ENCODE measurements at regions not wholly inside any gene's neighbourhood (a gene's known extent, or its start where the extent isn't known, plus 50 kb on each side); places are given as distances from the start of the nearest gene placed in this dataset.

- H2BK20ac ChIP-seq (ENCODE audit: low read depth, low read length): no peak overlapping the region
- no peaks in the 10 kb centered on the region for H3K9me1 ChIP-seq (ENCODE audit: insufficient read depth, low read length)
- no peak overlapping the region for H3K27ac ChIP-seq (ENCODE audit: insufficient read depth, low read length)
- no peak overlapping the region for H2AK9ac ChIP-seq (replicated peaks; ENCODE audit: low read depth, low read length, poor library complexity)
- H3K36me3 ChIP-seq (ENCODE audit: control insufficient read depth, insufficient read depth, low read length): no peaks in the 10 kb centered on the region
- H2BK15ac ChIP-seq (ENCODE audit: low read depth, low read length): no peak overlapping the region
- H3K79me1 ChIP-seq (ENCODE audit: low read depth in 1 of 2, low read length in 2 of 2): no peaks in the 10 kb centered on the region
- no peak overlapping the region for H4K8ac ChIP-seq (ENCODE audit: low read depth in 2 of 2, low read length in 2 of 2)
- WGBS, 2 experiments (ENCODE audit: extremely low coverage in 2 of 2, insufficient read length in 1 of 2): no CpG with 5 or more reads among the region's 2 CpGs
- H3K27me3 ChIP-seq (ENCODE audit: control insufficient read depth, insufficient read depth, low read length): 0 out of 2 replicates have a peak, but pooled peaks cover 2% of the 10 kb centered on the region
- H4K5ac ChIP-seq (ENCODE audit: low read depth, low read length): no peak overlapping the region
- POLR2A ChIA-PET (ENCODE audit: unreplicated experiment): no interaction called here
- H3K4ac ChIP-seq (ENCODE audit: low read depth, low read length): no peak overlapping the region
- in situ Hi-C loops (cut with MboI; ENCODE audit: low sequenced_read_pairs): no loop called here
- H3K9me3 ChIP-seq (ENCODE audit: control insufficient read depth, insufficient read depth, low read length): no peaks in the 10 kb centered on the region
- ATAC-seq (ENCODE audit: low read depth) (no peak), DNase-seq (no peak)
- H2AK5ac ChIP-seq (ENCODE audit: low read depth, low read length): no peak overlapping the region
- H2BK5ac ChIP-seq (ENCODE audit: low read depth, low read length, poor library complexity, severe bottlenecking): no peak overlapping the region
- H3K14ac ChIP-seq (replicated peaks; ENCODE audit: low read depth, low read length): no peak overlapping the region
- H3K18ac ChIP-seq (ENCODE audit: low read depth, low read length): no peak overlapping the region
- H2BK120ac ChIP-seq (ENCODE audit: low read depth, low read length): no peak overlapping the region
- no peak overlapping the region for H3K4me2 ChIP-seq (ENCODE audit: low read depth, low read length)
- no peak overlapping the region for H2AFZ ChIP-seq (replicated peaks; ENCODE audit: low read length, poor library complexity)
- H3K9ac ChIP-seq (ENCODE audit: low read depth, low read length): no peak overlapping the region
- H4K20me1 ChIP-seq (ENCODE audit: insufficient read depth, low read length): no peaks in the 10 kb centered on the region
- no peaks in the 10 kb centered on the region for H3K4me1 ChIP-seq (ENCODE audit: control insufficient read depth, insufficient read depth, low read length)
- H3K4me3 ChIP-seq (ENCODE audit: insufficient read depth, low read depth, low read length): no peak overlapping the region
- H3K56ac ChIP-seq (ENCODE audit: extremely low read depth, insufficient read depth, low read length): no peak overlapping the region
- dilution Hi-C loops (cut with HindIII; ENCODE audit: low sequenced_read_pairs, unreplicated experiment): no loop called here
- BruUV-seq (replicated peaks): no TSS peak
- CTCF ChIA-PET: interaction anchor here (1.3 kb wide), 1 partner anchor 10 kb away, joined by 7 read pairs; no protein-coding TSS in a partner anchor
- H3K23ac ChIP-seq (ENCODE audit: low read depth, low read length): no peak overlapping the region
- intact Hi-C loops (cut with micrococcal nuclease): no loop called here
- H4K91ac ChIP-seq (ENCODE audit: insufficient read depth, low read depth, low read length): no peak overlapping the region
- TF ChIP-seq, protein P1, sequence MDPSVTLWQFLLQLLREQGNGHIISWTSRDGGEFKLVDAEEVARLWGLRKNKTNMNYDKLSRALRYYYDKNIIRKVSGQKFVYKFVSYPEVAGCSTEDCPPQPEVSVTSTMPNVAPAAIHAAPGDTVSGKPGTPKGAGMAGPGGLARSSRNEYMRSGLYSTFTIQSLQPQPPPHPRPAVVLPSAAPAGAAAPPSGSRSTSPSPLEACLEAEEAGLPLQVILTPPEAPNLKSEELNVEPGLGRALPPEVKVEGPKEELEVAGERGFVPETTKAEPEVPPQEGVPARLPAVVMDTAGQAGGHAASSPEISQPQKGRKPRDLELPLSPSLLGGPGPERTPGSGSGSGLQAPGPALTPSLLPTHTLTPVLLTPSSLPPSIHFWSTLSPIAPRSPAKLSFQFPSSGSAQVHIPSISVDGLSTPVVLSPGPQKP (IDR thresholded peaks at IDR 0.05; ENCODE audit: borderline replicate concordance, low read depth, low read length): no peak
- no peak for TF ChIP-seq CHD1 (IDR thresholded peaks at IDR 0.05; ENCODE audit: low read depth, low read length)
- no peak for TF ChIP-seq CEBPB (IDR thresholded peaks at IDR 0.05; ENCODE audit: low read depth, low read length)
- TF ChIP-seq MAFK (IDR thresholded peaks at IDR 0.05; ENCODE audit: low read depth, low read length): no peak
- TF ChIP-seq FOS (IDR thresholded peaks at IDR 0.05; ENCODE audit: low read depth, low read length): no peak
- TF ChIP-seq MXI1 (IDR thresholded peaks at IDR 0.05; ENCODE audit: borderline replicate concordance, low read depth, low read length): no peak
- TF ChIP-seq, protein P2, sequence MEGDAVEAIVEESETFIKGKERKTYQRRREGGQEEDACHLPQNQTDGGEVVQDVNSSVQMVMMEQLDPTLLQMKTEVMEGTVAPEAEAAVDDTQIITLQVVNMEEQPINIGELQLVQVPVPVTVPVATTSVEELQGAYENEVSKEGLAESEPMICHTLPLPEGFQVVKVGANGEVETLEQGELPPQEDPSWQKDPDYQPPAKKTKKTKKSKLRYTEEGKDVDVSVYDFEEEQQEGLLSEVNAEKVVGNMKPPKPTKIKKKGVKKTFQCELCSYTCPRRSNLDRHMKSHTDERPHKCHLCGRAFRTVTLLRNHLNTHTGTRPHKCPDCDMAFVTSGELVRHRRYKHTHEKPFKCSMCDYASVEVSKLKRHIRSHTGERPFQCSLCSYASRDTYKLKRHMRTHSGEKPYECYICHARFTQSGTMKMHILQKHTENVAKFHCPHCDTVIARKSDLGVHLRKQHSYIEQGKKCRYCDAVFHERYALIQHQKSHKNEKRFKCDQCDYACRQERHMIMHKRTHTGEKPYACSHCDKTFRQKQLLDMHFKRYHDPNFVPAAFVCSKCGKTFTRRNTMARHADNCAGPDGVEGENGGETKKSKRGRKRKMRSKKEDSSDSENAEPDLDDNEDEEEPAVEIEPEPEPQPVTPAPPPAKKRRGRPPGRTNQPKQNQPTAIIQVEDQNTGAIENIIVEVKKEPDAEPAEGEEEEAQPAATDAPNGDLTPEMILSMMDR (conservative IDR thresholded peaks at IDR 0.05; ENCODE audit: low read depth, low read length): no peak
- TF ChIP-seq BHLHE40 (IDR thresholded peaks at IDR 0.05; ENCODE audit: low read depth, low read length): no peak
- TF ChIP-seq SMC3 (IDR thresholded peaks at IDR 0.05; ENCODE audit: low read depth, low read length): no peak
- TF ChIP-seq MAZ (IDR thresholded peaks at IDR 0.05; ENCODE audit: borderline replicate concordance, low read depth, low read length): no peak
- TF ChIP-seq RAD21 (IDR thresholded peaks at IDR 0.05; ENCODE audit: low read length): no peak
- TF ChIP-seq POLR2A (IDR thresholded peaks at IDR 0.05; ENCODE audit: low read depth, low read length): no peak
- TF ChIP-seq NFE2L2 (IDR thresholded peaks at IDR 0.05; ENCODE audit: low read depth, low read length): no peak
- TF ChIP-seq RFX5 (IDR thresholded peaks at IDR 0.05; ENCODE audit: low read depth, low read length): no peak
Observed at GRCh38 chr12:13371797-13372196, 175.3 kb downstream of the EMP1 start.

All from IMR-90 (cell line).